Kidney (tissue), 13 donors: ENCODE measurements at regions not wholly inside any gene's neighbourhood (a gene's known extent, or its start where the extent isn't known, plus 50 kb on each side); places are given as distances from the start of the nearest gene placed in this dataset.
A peak's percentile ranks its signal among the peaks of the same experiment; 100 is the strongest.
"Not testable (repeated sequence)": the region's sequence is repeated elsewhere in the genome, so short reads cannot be mapped to it uniquely, and the experiment has no call there.

Source experiments
- DNase-seq, 5 donors: peaks; one replicate each; pipeline ENCODE4 v3.0.0-alpha.2; 2013 to 2020
- FAIRE-seq: peaks from 2 replicates; lab custom pipeline; 2012; peaks lifted over from hg19 to GRCh38; lab: Jason Lieb, UNC
- H3K27ac ChIP-seq, 2 donors: one replicate each; pipeline ENCODE4 v1.7.0; 2013; ENCODE audit warnings: low read depth in 2 of 2, low read length in 2 of 2, inconsistent platforms in 1 of 2
- H3K27me3 ChIP-seq: one replicate; pipeline ENCODE4 v1.7.1; 2013; ENCODE audit warnings: low read length, inconsistent platforms; ENCODE audit not compliant: control insufficient read depth, insufficient read depth
- H3K36me3 ChIP-seq, 3 donors: one replicate each; pipeline versions ENCODE4 v1.7.0 to v1.7.1; 2013; ENCODE audit warnings: low read length in 3 of 3, control low read depth in 1 of 3, inconsistent platforms in 1 of 3; ENCODE audit not compliant: insufficient read depth in 3 of 3, control insufficient read depth in 2 of 3
- H3K4me1 ChIP-seq, 3 donors: one replicate each; pipeline versions ENCODE4 v1.7.0 to v1.7.1; 2013; ENCODE audit warnings: low read length in 3 of 3, inconsistent platforms in 1 of 3, low read depth in 1 of 3; ENCODE audit not compliant: control insufficient read depth in 2 of 3, insufficient read depth in 2 of 3
- H3K4me3 ChIP-seq, 3 donors: one replicate each; pipeline versions ENCODE4 v1.7.0 to v1.8.1; 2013; ENCODE audit warnings: low read length in 3 of 3, control low read depth in 1 of 3, inconsistent platforms in 1 of 3
- H3K9ac ChIP-seq, 3 donors: one replicate each; pipeline versions ENCODE4 v1.7.0 to v1.7.1; 2013; ENCODE audit warnings: low read length in 3 of 3, control low read depth in 1 of 3, inconsistent platforms in 1 of 3
- H3K9me3 ChIP-seq, 3 donors: one replicate each; pipeline versions ENCODE4 v1.7.0 to v1.7.1; 2013; ENCODE audit warnings: low read length in 3 of 3, control low read depth in 1 of 3, inconsistent platforms in 1 of 3; ENCODE audit not compliant: control insufficient read depth in 2 of 3, insufficient read depth in 1 of 3
- CTCF ChIP-seq: IDR thresholded peaks from 3 replicates; pipeline ENCODE4 v1.5.1; 2012; ENCODE audit warnings: mild to moderate bottlenecking, moderate library complexity, borderline replicate concordance; ENCODE audit not compliant: insufficient read depth; ENCODE audit errors: extremely low read depth
- intact Hi-C: fragments of 100-400 bp; cut with DNase I; formaldehyde crosslinking; loops from one replicate; pipeline ENCODE4 v1.11.1; 2022
- donor health status: control.
- donor health status: control.
- donor health status: control.
- donor health status: control.
- donor health status: control.
- donor health status: DM: yes; HTN: yes; CAD: no.
- donor health status: Normal renal cell carcinoma (clear cell type).

DNA sequence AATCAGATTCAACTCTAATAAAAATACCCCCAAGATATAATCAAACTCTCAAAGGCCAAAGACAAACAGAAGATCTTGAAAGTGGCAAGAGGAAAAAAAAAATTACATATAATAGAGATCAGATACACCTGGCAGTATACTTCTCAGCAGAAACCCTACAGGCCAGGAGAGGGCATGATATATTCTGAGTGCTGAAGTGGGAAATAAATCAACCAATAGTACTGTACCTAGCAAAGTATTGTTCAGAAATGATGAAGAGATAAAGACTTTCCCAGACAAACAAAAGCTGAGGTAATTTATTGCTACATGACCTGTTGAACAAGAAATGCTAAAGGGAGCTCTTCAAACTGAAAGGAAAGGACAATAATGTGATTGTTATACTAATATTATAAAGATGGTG lies 291.9 kb downstream of the SH2D4B start:
- Histone ChIP-seq H3K9ac (no peak overlapping the region), H3K4me3 (no peak overlapping the region), H3K4me1 (no peaks in the 10 kb centered on the region), H3K9me3 (peaks cover 0 to 5% (median 3%) of the 10 kb centered on the region in 3 donors), H3K27ac (no peak overlapping the region), H3K27me3 (no peaks in the 10 kb centered on the region), H3K36me3 (no peaks in the 10 kb centered on the region)
- no peak for FAIRE-seq
- no peak for DNase-seq
- intact Hi-C loops, result no loop called here
- no peak for TF ChIP-seq CTCF

DNA sequence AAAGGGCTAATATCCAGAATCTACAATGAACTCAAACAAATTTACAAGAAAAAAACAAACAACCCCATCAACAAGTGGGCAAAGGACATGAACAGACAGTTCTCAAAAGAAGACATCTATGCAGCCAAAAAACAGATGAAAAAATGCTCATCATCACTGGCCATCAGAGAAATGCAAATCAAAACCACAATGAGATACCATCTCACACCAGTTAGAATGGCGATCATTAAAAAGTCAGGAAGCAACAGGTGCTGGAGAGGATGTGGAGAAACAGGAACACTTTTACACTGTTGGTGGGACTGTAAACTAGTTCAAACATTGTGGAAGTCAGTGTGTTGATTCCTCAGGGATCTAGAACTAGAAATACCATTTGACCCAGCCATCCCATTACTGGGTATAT lies 295.0 kb downstream of the SH2D4B start:
- H3K9me3 ChIP-seq, H3K36me3 ChIP-seq, FAIRE-seq, H3K4me1 ChIP-seq, H3K9ac ChIP-seq, H3K4me3 ChIP-seq, H3K27me3 ChIP-seq, H3K27ac ChIP-seq, DNase-seq, intact Hi-C loops: not testable (repeated sequence)

GRCh38 chr10:80855348-80855971 lies 317.8 kb downstream of the SH2D4B start:
- no peak overlapping the region for H3K9ac ChIP-seq
- intact Hi-C loops, result no loop called here
- H3K4me1 ChIP-seq, result no peaks in the 10 kb centered on the region
- DNase-seq, result peak in 4 of 5 donors; percentile 33 to 55 (median 34)
- no peaks in the 10 kb centered on the region for H3K36me3 ChIP-seq
- no peak for FAIRE-seq
- H3K27me3 ChIP-seq, result no peaks in the 10 kb centered on the region
- no peaks in the 10 kb centered on the region for H3K9me3 ChIP-seq
- no peak overlapping the region for H3K4me3 ChIP-seq
- H3K27ac ChIP-seq, result no peak overlapping the region
- TF ChIP-seq CTCF, result peak; percentile 36

DNA sequence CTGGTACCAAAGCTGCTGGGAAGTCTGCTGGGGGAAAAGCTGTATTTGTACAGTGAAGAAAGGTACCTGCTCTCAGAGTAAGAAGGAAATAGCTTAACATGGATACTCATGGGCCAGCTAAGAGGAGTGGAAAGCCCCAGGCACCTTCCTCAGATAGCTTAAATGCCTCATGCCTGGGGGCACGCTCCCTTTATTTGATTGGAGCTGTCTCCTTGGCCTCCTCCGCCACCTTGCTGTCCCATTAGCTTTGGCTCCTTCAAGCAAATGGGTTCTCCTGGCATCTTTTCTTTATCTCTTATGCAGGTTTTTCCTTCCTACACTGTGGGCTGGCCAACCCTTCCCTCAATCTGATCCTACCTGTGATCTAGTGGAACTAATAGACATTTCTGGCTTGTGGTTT lies 318.5 kb downstream of the SH2D4B start:
- no peak overlapping the region for H3K27ac ChIP-seq
- H3K36me3 ChIP-seq, result no peaks in the 10 kb centered on the region
- no peaks in the 10 kb centered on the region for H3K27me3 ChIP-seq
- H3K9ac ChIP-seq, result no peak overlapping the region
- no peaks in the 10 kb centered on the region for H3K4me1 ChIP-seq
- intact Hi-C loops, result no loop called here
- FAIRE-seq, result no peak
- no peaks in the 10 kb centered on the region for H3K9me3 ChIP-seq
- peak in 1 of 5 donors; percentile 2 for DNase-seq
- no peak for TF ChIP-seq CTCF
- H3K4me3 ChIP-seq, result no peak overlapping the region

GRCh38 chr10:80859279-80859678 lies 321.6 kb downstream of the SH2D4B start:
- H3K4me1 ChIP-seq, FAIRE-seq, H3K36me3 ChIP-seq, H3K9me3 ChIP-seq, H3K27me3 ChIP-seq, H3K27ac ChIP-seq, DNase-seq, H3K4me3 ChIP-seq, H3K9ac ChIP-seq, intact Hi-C loops: not testable (repeated sequence)
